Stimulated activated CD8-positive, alpha-beta memory T cell treated with anti-CD3 and anti-CD28 coated beads, Interleukin-4, amount 100 ng/mL, for 48 hours (primary cell): ENCODE measurements at regions not wholly inside any gene's neighbourhood (a gene's known extent, or its start where the extent isn't known, plus 50 kb on each side); places are given as distances from the start of the nearest gene placed in this dataset.
"Not testable (repeated sequence)": the region's sequence is repeated elsewhere in the genome, so short reads cannot be mapped to it uniquely, and the experiment has no call there.

Experiments
- DNase-seq: peaks from one replicate; pipeline ENCODE4 v3.0.0-alpha.2; 2020

DNA sequence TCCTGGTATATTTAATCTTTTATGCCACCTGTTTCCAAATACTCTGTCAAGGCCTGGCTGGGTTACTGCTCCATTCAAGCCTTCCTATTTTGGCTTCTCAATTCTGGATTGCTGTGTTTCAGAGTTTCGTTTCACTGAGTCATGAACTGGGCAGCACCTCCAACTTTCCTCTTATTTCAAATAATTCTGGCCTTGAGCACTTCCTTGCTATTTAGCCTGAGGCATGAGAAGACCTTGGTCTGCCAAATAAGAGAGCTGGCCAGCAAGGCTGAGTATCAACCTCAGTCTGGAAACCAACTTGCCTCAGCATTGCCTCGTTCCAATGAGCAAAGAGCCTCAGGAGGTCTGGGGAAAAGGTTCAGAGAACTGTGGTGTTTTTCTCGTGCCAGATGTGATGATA lies 66.6 kb downstream of the TNFAIP3 start:
- DNase-seq, result no peak

DNA sequence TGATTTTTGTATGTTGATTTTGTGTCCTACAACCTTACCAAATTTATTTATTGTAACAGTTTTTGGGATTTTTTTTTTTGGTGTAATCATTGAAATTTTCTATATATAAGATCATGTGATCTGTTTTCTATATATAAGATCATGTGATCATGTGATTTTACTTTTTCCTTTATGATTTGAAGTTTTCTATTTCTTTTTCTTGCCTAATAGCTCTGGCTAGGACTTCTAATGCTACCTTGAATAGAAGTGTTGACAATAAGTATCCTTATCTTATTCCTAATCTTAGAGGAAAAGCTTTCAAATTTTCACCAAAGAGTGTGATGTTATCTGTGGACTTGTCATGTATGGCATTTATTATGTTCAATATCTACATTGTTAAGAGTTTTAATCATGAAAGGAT lies 69.7 kb downstream of the TNFAIP3 start:
- no peak for DNase-seq

DNA sequence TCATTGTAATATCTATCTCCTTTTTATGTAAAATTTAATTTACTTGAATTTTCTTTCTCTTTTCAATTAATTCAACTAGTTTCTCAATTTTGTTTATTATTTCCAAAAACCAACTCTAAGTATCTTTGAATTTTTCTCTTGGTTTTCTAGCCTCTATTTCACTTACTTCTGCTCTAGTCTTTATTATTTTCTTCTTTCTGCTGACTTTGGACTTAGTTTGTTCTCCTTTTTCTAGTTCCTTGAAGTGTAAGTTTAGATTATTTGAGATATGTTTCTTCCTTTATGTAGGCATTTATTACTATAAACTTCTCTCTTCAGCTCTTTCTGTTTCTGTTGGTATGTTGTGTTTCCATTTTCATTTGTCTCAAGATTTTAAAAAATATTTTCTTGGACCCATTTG lies 70.8 kb downstream of the TNFAIP3 start:
- no peak for DNase-seq

DNA sequence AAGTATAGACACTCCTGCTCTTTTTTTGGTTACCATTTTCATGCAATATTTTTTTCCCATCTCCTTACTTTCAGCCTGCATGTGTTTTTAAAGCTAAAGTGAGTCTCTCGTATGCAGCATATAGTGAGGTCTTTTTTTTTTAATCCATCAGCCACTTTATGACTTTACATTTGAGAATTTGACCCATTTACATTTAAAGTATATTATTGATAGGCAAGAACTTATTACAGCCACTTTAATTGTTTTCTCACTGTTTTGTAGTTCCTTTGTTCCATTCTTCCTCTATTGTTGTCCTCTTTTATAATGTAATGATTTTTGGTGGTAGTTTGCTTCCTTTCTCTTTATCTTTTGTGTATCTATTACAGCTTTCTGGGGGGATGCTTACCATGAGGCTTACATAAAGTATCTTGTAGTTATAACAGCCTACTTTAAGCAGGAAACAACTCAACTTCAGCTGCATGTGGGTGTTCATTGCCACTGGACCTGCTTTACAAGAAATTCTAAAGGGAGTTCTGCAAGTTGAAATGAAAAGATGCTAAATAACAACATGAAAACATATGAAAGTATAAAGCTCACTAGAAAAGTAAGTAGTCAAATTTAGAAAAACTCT lies 71.8 kb downstream of the TNFAIP3 start:
- no peak for DNase-seq

DNA sequence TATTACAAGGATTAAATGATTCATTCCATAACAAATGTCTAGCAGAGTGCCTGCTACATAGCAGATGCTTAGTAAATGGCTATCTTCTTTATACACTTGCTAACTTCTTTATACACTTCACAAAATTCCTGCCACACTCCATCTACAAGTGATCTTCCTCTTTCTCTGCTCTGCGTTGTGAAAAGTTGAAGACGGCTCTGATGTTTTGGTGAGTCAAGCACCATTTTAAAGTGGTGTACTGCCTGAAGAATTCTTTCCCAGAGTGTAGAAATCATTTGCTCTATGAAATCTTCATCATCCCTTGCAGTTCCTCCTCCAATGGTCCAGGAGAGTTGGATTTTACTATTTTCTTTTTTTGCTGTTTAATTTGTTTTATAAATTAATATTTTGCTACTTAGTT lies 74.9 kb downstream of the TNFAIP3 start:
- no peak for DNase-seq

DNA sequence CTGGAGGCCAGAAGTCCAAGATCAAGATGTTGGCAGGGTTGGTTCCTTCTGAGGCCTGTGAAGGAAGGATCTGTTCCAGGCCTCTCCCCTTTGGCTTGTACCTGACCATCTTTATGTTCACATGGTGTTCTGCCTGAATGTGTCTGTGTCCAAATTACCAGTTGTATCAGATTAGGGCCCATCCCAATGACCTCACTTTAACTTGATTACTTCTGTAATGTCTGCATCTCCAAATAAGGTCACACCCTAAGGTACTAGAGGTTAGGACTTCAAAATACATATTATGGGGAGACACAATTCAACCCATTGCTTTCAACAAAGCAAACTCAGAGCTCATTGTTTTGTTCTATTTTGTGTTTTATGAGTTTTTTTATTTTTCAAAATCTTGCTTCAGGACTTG lies 75.7 kb downstream of the TNFAIP3 start:
- DNase-seq, result no peak

DNA sequence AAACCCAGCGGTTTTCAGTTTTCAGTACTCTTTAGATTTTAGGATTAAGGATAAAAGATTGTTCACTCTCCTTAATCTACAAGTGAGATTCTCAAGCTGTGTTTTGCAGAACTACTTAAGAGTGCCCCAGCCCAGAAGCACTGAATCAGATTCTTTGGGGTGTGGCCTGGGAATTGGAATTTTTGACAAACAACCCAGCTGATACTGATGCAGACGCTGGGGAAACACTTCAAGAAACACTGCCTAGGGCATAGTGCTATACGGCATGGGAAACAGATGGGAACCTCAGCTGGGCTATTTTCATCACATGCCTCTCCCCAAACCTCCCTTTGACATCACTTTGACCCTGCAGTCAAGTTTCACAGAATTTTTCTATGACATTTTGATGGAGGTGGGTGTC lies 77.3 kb downstream of the TNFAIP3 start:
- DNase-seq, result not testable (repeated sequence)

DNA sequence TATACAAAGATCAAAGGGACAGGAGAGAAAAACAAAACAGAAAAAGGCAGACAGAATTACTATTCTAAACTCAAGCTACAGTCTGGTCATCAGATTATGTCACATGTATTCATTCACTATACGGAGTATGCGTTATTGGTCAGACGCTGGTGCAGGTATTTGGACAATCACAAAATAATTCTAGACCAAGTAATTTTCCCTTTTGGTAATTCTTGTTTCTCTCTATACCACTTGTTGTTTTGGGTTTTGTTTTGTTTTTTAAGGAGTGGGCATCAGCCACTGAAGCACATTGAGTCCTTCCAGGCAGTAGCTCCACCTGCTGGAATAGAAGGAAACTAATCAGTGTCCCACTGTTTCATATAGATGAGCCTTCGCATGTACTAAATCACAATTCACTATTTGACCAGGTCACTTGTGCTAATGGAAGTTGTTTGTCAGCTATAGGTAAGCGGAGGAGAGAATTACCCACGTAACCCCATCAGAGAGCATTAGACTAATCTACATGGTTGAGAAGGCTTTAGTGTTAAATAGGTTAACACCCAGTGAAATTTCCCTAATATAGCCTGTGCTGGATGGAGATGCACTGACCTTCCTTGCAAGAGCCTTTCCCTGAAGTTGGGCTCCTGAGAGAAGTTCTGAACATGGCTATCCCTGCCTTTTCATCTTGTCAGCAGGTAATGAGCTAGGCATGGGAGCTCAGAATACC lies 77.9 kb downstream of the TNFAIP3 start:
- DNase-seq, result no peak

DNA sequence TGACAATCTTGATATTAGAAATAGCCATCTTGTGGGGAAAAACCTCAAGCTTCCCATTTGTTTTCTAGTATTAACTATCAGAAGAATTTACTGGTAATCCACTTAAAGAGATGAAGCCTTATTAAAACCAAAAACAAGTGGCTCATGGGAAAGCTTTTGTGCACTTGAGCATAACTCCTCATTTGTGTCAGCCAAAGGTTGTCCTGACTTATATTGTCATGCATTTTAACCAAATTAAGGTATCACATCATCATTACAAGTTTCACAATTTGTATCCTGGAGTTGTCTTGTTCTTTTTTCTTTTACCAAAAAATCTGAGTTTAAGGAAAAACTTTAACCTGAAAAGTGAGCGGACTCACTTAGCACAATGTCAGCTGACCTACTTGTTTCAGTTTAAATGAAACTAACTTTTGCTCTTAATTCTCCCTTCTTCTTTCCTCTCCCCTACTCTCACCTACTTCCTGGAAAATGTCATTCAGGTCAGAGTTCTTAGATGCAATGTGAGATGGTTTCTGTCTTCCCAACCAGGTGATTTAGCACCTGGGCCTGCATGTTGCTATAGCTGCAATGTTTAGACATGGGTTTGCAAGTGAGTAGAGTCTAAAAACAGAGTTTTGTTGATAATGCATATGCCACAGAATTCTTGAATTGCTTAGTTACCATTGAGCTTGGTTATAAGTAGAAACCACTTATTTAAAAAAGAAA lies 82.8 kb downstream of the TNFAIP3 start:
- DNase-seq, result no peak

DNA sequence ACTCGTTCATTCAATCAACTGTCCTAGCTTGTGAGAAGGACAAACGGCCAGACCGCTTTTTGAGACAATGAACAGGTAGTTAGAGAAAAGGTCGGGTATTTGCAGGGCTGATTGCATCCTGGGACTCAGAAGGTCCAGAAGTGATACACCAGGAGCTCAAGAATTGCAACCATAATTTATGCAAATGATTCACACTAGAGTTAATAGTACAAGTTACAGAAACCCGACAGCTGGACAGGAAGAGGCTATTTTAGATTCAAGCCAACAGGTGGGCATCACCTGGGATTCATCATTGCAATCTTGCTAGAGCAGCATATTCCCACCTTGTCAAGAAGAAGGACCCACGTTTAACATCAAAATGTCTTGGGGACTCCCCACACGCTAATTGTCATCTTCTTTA lies 83.5 kb downstream of the TNFAIP3 start:
- DNase-seq, result no peak

DNA sequence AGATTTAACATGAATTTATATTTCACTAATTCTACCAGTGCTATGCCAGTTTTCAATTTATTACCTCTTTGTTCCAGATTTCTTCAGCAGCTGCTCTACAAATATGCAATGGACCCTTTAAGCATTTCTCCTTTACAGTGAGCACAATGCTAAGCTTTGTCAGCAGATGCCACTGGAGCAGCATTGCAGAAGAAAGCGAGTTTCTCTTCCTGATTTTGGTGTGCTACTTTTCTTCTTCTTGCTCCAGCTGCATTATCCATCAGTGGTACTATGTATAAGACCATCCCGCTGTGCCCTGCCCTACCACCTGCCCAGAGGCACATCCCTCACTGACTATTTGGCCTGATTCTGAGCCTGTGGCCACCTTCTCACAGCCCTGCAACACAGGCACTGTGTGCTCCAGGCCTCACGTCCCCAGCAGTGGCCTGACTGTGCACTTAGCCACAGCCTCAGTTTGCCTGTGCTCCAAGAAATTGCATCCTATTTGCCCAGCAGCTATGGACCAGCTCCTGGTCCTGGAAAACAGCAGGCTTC lies 84.1 kb downstream of the TNFAIP3 start:
- DNase-seq, result no peak

DNA sequence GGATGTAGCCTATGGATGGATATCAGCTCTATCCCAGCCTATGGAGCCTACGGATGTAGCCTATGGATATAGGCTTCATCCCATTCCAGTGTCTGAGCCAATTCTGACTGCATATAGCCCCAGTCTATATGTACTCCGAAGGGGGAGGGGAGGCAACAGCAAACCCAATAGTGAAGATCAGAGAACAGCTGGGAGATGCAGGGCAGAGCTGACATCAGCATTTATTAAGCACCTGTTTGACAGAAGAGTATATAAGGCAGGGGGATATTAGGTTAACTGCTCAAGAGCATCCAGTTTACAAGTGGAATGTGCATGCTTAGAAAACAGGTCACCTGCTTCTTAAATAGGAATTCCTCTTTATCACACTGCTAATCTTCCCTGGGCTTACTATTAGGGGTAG lies 85.2 kb downstream of the TNFAIP3 start:
- no peak for DNase-seq

DNA sequence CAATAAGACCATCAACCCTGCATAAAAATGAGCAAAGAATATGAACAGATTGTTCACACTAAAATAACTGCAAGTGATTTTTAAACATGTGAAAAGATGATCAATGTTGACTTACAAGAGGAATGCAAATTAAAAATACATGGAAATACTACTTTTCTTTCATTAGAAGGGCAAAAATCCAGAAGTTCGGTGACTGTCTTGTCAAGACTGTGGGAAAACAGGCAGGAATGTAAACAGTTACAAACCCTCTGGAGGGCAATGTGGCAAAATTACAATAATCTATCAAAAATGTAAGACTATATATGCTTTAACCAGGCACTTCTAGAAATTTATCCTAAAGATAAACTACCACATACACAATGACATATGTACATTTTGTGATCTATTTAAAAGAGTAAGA lies 86.7 kb downstream of the TNFAIP3 start:
- DNase-seq, result no peak

DNA sequence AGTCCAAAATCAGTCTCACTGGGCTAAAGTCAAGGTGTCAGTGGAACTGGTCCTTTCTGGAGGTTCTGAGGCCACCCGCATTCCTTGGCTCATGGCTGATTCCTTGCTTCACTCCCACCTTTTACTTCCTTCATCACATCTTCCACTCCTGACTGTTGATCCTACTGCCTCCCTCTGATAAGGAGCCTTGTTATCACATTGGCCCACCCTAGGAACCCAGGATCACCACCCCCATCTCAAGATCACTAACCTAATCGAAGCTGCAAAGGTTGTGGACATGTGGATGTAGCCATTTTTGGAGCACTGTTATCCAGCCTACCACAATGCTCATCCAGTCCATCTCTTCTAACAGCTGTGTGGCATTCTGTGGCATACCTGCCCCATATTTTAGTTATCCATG lies 87.2 kb downstream of the TNFAIP3 start:
- DNase-seq, result no peak

DNA sequence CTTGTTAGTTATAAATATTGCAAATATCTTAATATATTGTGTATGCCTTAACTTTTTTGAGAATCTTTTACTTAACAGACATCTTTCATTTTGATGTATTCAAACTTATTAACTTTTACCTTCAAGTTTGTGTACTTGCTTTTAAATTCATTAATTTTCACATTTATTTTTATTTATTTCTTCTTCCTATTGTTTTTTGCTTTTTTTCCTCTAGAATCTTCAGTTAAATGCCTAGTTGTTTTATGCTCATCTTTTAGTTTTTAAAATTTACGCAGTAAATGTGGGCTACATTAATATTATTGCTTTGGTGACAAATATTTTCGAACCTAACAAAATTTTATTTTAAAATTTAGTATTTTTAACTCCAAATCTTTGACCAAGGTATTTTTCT lies 89.0 kb downstream of the TNFAIP3 start:
- no peak for DNase-seq

DNA sequence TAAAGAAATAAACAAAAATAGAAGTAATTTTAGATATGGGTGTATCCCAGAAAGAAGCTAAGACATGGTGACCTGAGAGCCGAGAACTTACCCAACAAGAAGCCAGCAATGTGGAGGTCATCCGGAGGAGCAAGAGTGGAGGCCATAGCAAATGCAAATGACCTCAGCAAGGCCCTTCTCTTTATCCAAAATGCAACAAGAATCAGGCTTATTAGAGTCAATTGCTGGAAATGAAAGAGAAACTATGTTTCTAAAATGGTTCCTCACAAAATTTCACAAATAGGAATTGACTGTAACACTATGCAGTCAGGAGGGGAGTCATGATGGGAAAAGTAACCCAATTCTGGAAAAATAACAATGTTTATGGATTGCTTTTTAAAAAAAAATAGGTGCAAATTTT lies 90.4 kb downstream of the TNFAIP3 start:
- DNase-seq, result no peak

DNA sequence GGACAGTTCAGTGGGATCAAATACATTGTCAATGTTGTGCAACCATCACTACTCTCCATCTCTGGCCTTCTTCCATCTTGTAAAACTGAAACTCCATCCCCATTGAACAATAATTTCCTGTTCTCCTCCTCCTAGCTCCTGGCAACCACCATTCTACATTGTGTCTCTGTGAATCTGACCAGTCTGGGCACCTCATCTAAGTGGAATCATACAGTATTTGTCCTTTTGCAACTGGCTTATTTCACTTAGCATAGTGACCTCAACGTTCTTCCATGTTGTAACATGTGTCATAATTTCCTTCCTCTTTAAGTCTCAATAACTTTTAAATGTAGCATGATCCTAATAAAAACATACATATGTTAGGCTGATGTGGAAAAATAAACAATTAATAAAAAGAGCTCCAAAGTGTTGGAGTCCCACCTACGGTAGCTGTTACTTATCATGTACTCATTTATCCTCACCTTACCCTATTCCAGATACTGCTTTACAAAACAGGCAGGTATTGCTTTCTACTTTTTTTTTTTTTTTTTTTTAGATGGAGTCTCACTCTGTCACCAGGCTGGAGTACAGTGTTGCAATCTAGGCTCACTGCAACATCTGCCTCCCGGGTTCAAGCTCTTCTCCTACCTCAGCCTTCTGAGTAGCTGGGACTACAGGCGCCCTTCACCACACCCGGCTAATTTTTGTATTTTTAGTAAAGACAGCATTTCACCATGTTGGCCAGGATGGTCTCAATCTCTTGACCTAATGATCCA lies 91.9 kb downstream of the TNFAIP3 start:
- DNase-seq, result no peak

DNA sequence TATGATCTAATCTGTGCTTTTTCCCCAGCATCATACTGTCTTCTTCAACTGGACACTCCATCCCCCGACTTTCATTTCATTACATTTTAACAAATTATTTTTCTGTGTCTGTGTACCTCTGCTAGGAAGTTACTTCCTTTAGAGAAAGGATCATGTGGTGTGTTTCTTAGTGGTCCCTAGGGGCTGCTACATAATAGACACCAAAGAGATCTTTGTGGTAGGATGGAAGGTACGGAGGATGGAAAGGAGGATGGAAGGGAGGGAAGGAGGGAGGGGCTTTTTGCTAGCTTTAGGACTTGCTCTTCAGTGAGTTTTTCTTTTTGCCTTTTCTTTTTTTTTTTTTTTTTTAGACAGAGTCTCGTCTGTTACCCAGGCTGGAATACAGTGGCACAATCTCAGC lies 95.7 kb downstream of the TNFAIP3 start:
- no peak for DNase-seq

DNA sequence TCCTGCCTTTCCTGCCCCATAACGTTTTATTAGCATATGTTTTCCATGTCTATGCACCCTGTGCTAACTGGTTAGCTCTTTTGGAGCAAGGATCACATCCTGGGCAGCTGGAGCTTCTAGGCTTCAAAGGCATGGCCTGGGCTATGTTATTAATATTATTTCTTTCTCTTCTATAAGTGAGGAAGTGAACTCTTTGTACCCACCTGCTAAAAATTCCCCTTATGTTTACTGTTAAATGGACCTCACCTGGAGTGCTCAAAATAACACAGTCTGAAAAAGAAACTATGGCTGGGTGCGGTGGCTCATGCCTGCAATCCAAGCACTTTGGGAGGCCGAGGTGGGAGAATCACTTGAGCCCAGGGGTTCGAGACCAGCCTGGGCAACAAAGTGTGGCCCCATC lies 97.8 kb downstream of the TNFAIP3 start:
- DNase-seq, result no peak

DNA sequence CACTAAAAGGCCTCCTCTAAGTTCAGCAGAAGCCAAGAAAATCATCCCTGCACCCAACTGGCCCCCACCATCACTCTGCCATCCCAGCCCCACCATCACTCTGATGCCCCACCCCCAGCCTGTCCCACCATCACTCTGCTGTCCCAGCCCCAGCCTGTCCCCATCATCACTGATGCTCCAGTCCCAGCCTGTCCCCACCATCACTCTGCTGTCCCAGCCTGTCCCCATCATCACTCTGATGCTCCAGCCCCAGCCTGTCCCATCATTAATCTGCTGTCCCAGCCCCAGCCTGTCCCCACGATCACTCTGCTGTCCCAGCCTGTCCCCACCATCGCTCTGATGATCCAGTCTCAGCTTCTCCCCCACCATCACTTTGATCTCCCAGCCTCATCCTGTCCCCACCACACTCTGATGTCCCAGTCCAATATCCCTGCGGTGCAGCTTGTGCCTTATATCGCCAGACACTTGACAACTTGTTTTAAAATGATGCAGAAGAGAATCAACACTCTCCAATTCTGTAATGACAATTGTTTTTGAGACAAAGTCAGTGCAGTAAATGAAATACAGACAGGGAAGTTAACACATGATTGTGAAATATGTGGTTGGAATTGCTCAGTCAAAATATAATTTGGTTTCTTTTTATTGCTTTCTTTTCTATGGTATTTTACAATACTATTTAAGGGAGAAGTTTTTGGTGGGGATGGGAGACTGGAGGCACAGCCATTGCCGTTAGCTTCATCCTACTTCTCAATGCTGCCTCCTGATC lies 100.8 kb downstream of the TNFAIP3 start:
- DNase-seq, result no peak

DNA sequence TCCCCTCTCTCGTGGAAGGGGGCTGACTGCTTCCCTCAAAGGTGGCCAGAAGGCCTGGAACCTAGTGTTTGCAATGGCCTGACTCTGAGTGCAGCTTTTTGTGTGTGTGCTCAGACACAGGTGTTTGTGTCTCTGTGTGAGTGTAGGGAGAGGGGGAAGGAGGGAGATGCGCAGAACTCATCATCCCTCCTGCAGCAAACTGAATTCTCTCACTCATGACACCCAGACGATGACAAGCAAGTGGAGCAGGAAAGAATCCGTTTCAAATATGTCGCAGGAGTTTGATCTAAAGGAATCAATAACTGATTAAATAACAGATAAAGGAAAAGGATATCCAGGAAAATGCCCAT lies 101.4 kb downstream of the TNFAIP3 start:
- DNase-seq, result no peak

DNA sequence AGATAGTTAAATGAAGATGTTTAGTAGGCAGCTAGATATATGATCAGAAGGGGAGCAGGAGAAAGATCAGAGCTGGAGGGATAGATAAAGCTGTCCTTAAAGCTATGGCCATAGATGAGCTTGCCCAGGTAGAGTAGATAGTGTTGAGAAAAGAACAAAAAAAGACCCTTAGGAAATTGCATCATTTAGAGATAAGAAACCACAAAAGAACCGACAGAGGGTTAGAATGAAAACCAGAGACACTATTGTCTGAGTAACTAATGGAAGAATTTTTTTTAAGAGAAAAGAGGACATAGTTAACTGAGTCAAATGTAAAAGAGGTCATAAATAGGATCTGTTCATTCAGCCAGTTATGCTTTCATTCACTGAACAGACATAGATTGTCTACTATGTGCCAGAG lies 101.8 kb downstream of the TNFAIP3 start:
- DNase-seq, result no peak

DNA sequence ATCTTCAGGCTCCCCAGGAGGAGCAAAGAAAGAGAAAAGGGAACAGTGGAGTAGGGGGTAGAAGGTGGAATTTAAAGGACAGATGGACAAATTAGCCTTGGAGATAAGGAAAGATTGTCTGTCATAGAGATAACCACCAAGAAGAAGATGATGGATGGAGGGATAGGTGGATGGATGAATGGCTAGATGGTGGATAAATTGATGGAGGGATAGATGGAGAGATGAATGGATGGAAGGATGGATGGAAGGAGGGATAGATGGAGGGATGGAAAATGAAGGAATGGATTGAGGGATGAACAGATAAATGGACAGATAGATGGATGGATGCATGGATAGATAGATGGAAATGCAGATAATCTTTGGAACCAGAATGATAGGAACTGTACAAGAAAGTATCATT lies 102.8 kb downstream of the TNFAIP3 start:
- no peak for DNase-seq
